Brain microvascular endothelial cell (primary cell): ENCODE measurements at regions not wholly inside any gene's neighbourhood (a gene's known extent, or its start where the extent isn't known, plus 50 kb on each side); places are given as distances from the start of the nearest gene placed in this dataset.

Experiments
- DNase-seq: peaks from one replicate; pipeline ENCODE4 v3.0.0-alpha.2; 2020
- H3K27ac ChIP-seq: fragments of 250-450 bp; sonication (Bioruptor Pico); 2 replicates; pipeline ENCODE4 v1.5.1; 2020; ENCODE audit warnings: mild to moderate bottlenecking, moderate library complexity
- H3K27me3 ChIP-seq: fragments of 250-450 bp; sonication (Bioruptor Pico); replicated peaks from 2 replicates; pipeline ENCODE4 v1.5.1; 2020; ENCODE audit warnings: mild to moderate bottlenecking
- H3K36me3 ChIP-seq: fragments of 250-450 bp; sonication (Bioruptor Pico); replicated peaks from 2 replicates; pipeline ENCODE4 v1.5.1; 2020; ENCODE audit warnings: mild to moderate bottlenecking
- H3K4me3 ChIP-seq: 2 replicates; pipeline ENCODE4 v1.5.1; 2011; ENCODE audit warnings: low read depth, mild to moderate bottlenecking, control low read depth, low read length, moderate library complexity
- CTCF ChIP-seq: IDR thresholded peaks from 2 replicates; pipeline ENCODE4 v1.5.1; 2011; ENCODE audit warnings: low read depth, mild to moderate bottlenecking, moderate library complexity, low read length, control low read depth, inconsistent platforms; ENCODE audit errors: missing control alignments
- in situ Hi-C: cut with HindIII; loops from 2 replicates; pipeline ENCODE4 v1.10.0; 2017; ENCODE audit warnings: low sequenced_read_pairs, low pct_ligation_motif_present

GRCh38 chr7:138226001-138226476 lies 149.8 kb downstream of the AKR1D1 start:
- TF ChIP-seq CTCF = no peak
- Histone ChIP-seq H3K27me3 (no peaks in the 10 kb centered on the region), H3K4me3 (no peak overlapping the region), H3K27ac (peak overlapping the region; percentile 47), H3K36me3 (no peaks in the 10 kb centered on the region)
- in situ Hi-C loops = no loop called here
- peak; percentile 94 for DNase-seq

- no peak for DNase-seq
- no peak overlapping the region for H3K27ac ChIP-seq
These were observed 150.6 kb downstream of the AKR1D1 start for GRCh38 chr7:138226745-138227279.

GRCh38 chr7:138228119-138228518 lies 151.9 kb downstream of the AKR1D1 start:
- no peak for DNase-seq
- in situ Hi-C loops = no loop called here
- Histone ChIP-seq H3K27me3 (no peaks in the 10 kb centered on the region), H3K27ac (no peak overlapping the region), H3K4me3 (no peak overlapping the region), H3K36me3 (no peaks in the 10 kb centered on the region)
- no peak for TF ChIP-seq CTCF

More at GRCh38 chr7:138226745-138227279, 150.6 kb downstream of the AKR1D1 start:
- TF ChIP-seq CTCF = no peak
- Histone ChIP-seq H3K36me3 (no peaks in the 10 kb centered on the region), H3K4me3 (no peak overlapping the region), H3K27me3 (no peaks in the 10 kb centered on the region)
- in situ Hi-C loops = no loop called here

- in situ Hi-C loops = no loop called here
- H3K4me3 ChIP-seq = no peak overlapping the region
- TF ChIP-seq CTCF = no peak
- DNase-seq = no peak
- H3K27ac ChIP-seq = no peak overlapping the region
- no peaks in the 10 kb centered on the region for H3K36me3 ChIP-seq
- no peaks in the 10 kb centered on the region for H3K27me3 ChIP-seq
These were observed 152.5 kb downstream of the AKR1D1 start for GRCh38 chr7:138228769-138229168.

- no peak for DNase-seq
- H3K36me3 ChIP-seq = no peaks in the 10 kb centered on the region
- no peak overlapping the region for H3K27ac ChIP-seq
- no peak for TF ChIP-seq CTCF
- H3K4me3 ChIP-seq = no peak overlapping the region
- in situ Hi-C loops = no loop called here
- no peaks in the 10 kb centered on the region for H3K27me3 ChIP-seq
These were observed 156.9 kb downstream of the AKR1D1 start for GRCh38 chr7:138233189-138233588.

- in situ Hi-C loops = no loop called here
- no peak for DNase-seq
- no peaks in the 10 kb centered on the region for H3K27me3 ChIP-seq
These were observed 158.9 kb downstream of the AKR1D1 start for GRCh38 chr7:138235207-138235606.

More at GRCh38 chr7:138235207-138235606, 158.9 kb downstream of the AKR1D1 start:
- Histone ChIP-seq H3K36me3 (no peaks in the 10 kb centered on the region), H3K27ac (no peak overlapping the region), H3K4me3 (no peak overlapping the region)
- TF ChIP-seq CTCF = no peak
